ENCODE measurements at regions not wholly inside any gene's neighbourhood (a gene's known extent, or its start where the extent isn't known, plus 50 kb on each side); places are given as distances from the start of the nearest gene placed in this dataset.
"Not testable (repeated sequence)": the region's sequence is repeated elsewhere in the genome, so short reads cannot be mapped to it uniquely, and the experiment has no call there.

DNA sequence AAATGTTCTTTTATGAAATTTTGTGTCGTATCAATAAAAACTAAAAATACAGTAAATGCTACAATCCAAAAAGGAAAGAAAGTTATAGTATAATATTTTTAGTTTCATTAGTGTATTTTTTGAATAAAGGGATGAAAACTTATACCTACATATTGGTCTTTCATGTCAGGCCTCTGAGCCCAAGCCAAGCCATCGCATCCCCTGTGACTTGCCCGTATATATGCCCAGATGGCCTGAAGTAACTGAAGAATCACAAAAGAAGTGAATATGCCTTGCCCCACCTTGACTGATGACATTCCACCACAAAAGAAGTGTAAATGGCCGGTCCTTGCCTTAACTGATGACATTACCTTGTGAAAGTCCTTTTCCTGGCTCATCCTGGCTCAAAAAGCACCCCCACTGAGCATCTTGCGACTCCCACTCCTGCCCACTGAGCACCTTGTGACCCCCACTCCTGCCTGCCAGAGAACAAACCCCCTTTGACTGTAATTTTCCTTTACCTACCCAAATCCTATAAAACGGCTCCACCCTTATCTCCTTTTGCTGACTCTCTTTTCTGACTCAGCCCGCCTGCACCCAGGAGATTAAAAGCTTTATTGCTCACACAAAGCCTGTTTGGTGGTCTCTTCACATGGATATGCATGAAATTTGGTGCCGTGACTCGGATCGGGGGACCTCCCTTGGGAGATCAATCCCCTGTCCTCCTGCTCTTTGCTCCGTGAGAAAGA, 108.2 kb upstream of the PELI1 start:
- DNase-seq: not testable (repeated sequence)

DNA sequence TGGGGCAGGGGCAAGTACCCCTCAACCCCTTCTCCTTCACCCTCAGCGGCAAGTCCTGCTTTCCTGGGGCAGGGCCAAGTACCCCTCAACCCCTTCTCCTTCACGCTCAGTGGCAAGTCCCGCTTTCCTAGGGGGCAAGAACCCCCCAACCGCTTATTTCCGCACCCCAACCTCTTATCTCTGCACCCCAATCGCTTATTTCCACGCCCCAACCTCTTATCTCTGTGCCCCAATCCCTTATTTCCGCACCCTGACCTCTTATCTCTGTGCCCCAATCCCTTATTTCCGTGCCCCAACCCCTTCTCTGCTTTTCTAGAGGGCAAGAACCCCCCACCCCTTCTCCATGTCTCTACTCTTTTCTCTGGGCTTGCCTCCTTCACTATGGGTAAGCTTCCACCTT, 109.2 kb upstream of the PELI1 start:
- not testable (repeated sequence) for DNase-seq

DNA sequence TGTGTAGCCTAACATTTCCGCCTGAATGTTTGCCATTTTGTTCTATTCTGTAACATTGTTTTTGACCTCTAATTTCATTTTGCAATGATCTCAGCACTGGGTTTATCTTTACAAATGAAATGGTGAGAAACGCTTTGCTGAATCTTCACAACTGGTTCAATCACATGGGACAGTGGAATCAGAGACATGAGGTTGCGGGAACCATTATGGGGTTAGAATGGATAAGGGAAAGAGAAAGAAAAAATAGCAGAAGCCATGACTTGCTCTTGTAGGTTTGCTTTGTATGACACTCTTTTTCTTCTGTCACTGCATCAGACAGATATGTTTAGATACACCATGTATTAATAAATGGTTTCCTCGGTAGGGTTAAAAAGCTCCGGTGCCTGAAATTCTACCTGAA, 114.3 kb upstream of the PELI1 start:
- DNase-seq: no peak

- DNase-seq: no peak
These were observed 115.1 kb upstream of the PELI1 start for GRCh38 chr2:64259312-64259711.

DNA sequence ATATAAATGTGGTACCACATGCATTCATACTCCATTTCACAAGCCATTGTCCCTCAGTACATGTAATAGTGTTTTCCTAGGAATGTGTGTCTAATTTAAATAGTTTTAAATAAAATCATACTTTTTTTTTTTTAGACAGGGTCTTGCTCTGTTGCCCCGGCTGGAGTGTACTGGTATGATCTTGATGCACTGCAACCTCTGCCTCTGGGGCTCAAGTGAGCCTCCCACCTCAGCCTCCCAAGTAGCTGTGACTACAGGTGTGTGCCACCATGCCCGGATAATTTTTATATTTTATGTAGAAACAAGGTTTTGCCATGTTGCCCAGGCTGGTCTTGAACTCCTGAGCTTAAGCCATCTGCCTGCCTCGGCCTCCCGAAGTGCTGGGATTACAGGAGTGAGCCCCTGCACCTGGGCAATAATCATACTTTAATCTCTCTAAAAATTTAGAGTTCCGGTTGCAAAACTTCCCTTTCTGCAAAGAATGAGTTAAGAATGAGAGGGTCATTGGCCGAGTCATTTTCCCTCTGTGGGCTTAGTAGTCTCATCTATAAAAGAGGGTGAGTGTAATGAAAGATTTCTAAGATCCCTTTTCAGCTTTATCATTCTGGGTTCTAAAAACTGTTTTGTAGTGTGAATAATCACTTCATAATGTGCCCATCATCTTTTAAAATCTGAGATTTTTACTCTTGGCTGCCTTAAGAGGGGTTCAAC, 116.0 kb upstream of the PELI1 start:
- DNase-seq: no peak

DNA sequence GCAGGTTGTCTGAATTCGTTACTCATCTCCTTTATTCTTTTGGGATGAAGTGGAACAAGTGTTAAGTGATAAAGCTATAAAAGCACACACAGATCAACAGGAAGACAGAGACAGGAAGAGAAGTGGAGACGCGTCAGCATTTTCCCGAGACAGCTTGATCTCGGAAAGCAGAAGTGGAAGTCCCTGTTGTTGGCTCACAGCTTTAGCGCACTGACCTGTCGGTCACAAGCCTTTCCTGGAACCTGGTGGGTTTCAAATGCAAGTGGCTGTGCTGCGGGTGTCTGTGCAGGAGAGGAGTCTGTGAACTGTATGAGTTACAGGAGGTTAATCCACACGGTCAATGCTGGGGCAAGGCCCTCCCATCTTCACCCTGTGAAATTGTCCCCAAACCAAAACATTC, 116.6 kb upstream of the PELI1 start:
- DNase-seq: no peak

- DNase-seq: no peak
These were observed 117.9 kb upstream of the PELI1 start for GRCh38 chr2:64262071-64262470.

GRCh38 chr2:64262816-64263215, 118.6 kb upstream of the PELI1 start:
- no peak for DNase-seq

DNA sequence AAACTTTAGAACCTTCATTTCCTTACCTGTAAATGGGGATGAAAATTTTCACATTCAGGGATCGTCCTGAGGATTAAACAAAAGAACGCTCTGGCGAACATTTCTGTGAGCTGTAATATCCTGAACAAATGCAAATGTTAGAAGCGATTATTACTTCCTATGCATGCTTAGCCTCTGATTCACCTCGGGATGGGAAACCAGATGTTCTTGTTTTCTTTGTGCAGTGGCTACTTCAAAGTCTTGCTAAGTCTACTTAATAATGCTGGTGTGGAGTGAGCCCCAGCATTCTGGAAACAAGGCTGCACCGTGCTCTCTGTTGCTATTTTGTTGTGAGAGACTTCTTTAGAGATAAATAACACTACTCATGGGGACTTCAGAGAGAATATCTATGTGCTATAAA, 119.1 kb upstream of the PELI1 start:
- DNase-seq: no peak

GRCh38 chr2:64267699-64268098, 123.5 kb upstream of the PELI1 start:
- no peak for DNase-seq

DNA sequence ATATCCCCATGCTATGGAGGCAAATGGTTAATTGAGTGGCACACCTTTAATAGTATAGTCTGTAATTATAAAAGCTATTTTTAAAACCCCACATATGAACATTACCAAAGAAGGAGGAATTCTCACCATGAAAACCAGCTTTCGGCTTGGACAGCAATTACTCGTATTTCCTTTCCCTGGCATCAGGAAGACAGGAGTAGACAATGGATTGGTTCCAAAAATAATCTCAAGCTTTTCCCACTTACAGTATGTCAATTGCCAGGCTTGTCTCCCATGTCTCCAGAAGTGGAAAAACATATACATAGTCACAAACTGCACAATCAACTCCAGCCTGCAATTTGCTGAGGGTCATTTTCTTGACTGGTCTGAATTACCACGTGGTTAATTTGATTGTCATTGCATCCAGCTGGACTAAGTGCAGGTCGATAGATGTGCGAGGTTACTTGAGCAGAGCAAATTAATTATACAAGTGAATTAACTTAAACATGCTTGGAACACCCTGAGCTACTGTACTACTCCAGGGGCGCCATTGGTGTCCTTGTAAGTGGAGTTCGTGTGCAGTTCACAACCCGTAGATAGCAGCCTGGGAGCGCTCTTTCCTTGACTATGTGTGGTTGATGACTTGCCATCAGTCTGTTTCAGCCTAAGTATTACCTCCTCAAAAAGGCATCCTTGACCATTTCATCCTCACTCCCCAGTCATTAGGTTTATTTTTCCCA, 124.3 kb upstream of the PELI1 start:
- no peak for DNase-seq

GRCh38 chr2:64273524-64274398, 129.5 kb upstream of the PELI1 start:
- no peak for DNase-seq

DNA sequence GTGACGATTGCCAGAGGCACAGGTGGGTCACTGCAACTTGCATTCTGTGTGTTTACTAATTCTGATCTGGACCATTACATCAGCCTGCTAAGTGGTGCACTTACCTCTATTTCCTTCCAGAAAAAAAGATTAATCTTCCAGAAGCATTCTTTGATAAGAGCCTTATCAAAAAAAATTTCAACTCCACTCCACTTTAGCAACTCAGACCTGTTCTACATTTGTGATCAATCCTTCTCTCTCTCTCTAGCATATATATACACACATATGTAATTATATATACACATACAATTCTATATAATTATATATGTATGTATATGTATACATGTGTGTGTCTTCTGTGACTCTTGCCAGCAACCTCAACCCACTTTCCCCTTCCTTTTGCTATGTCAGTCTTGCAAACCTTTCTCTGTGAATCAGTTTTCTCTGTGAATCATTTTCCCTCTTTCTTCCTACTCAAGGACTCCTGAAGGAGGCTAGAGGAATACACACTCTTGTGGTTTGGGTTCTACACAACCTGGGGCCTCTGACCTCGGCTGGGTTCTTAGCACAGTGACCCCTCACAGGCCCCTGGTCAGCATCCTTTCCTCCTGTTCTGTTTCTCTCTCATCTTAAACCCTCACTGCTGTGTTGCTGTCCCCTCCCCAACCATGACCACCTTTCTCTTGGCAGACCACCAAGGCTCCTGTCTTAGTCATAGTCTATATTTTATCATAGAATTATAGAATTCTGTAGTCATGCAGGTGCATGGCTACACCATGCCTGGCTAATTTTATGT, 130.4 kb upstream of the PELI1 start:
- no peak for DNase-seq

- no peak for DNase-seq
These were observed 130.9 kb upstream of the PELI1 start for GRCh38 chr2:64275174-64275466.

GRCh38 chr2:64276417-64277095, 132.3 kb upstream of the PELI1 start:
- DNase-seq: no peak

DNA sequence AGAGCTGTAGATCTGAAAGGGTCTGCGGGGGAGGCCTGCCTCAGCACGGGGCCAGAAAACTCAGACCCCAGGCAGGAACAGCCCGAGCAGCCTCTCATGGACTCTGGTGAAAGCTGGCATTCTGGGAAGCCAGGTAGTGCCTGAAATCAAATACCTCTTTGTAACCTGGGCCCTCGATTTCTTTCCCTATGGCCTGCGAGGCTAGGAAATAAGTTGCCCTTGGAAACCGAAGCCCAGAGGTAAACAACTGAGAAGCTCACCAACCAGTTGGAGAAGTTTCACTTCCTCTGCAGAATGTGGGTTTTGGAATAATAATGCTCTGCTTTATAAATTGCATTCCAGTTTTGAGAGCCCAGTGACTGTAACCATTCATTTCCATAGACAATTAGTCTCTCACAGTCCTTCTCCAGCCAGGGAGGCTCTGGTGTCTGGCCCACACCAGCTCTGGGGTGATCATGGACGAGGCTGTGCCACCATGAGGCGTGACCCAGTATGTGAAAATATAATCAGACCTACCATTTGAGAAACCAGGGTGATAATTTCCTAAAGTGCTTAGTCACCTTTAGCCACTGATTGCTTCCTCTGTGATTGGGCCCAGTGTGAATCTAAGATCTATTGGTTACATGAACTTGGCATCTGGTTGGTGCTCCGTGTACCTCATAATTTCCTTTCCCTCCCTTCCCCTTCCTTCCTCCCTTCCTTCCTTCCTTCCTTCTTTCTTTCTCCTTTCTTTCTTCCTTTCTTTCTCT, 133.1 kb upstream of the PELI1 start:
- DNase-seq: peak; percentile 55

DNA sequence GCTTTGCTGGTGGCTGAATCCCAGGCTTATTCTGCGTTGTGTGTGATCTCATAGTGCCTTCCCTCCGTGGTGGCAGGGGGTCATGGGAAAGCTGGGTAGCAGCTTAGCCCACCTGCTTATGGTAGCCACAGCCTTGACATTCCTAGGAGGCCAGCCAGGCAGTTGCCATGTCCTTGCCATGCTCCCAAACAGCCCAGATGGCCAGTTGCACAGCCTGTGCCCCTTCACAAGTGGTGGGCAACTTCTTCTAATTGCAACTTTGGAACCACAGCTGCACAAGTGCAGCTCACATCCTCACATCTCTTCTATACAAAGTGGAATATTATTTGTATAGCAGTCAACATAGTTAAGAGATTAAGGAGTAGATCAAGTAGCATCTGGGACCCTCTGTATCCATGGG, 136.6 kb upstream of the PELI1 start:
- DNase-seq: not testable (repeated sequence)

- no peak for DNase-seq
These were observed 138.9 kb upstream of the PELI1 start for GRCh38 chr2:64283006-64283570.

- no peak for DNase-seq
These were observed 139.6 kb upstream of the PELI1 start for GRCh38 chr2:64283641-64284361.

GRCh38 chr2:64284751-64285150, 140.5 kb upstream of the PELI1 start:
- no peak for DNase-seq
